SU-DHL-6 (cell line): ENCODE measurements at regions not wholly inside any gene's neighbourhood (a gene's known extent, or its start where the extent isn't known, plus 50 kb on each side); places are given as distances from the start of the nearest gene placed in this dataset.

Source experiments
- H2AFZ ChIP-seq: fragments of 200-600 bp; sonication (generic); 2 replicates; pipeline ENCODE4 v1.6.1; 2014; ENCODE audit warnings: low read depth, mild to moderate bottlenecking, moderate library complexity, mixed read lengths, antibody characterized with exemption, low read length; ENCODE audit not compliant: severe bottlenecking
- H3F3A ChIP-seq: fragments of 200-600 bp; shearing (Covaris generic); 2 replicates; pipeline ENCODE4 v1.6.0; 2016; ENCODE audit warnings: antibody characterized with exemption, mild to moderate bottlenecking; ENCODE audit not compliant: insufficient read depth
- H3K27ac ChIP-seq: fragments of 200-600 bp; sonication (generic); 2 replicates; pipeline ENCODE4 v1.5.1; 2016; ENCODE audit warnings: low read depth, mild to moderate bottlenecking, low read length, moderate library complexity, mixed read lengths
- H3K27me3 ChIP-seq: fragments of 200-600 bp; sonication (generic), shearing (Covaris generic); 2 replicates; pipeline ENCODE4 v1.6.0; 2014; ENCODE audit warnings: mild to moderate bottlenecking, low read length
- H3K36me3 ChIP-seq: fragments of 200-600 bp; sonication (generic); 2 replicates; pipeline ENCODE4 v1.6.1; 2014; ENCODE audit warnings: mild to moderate bottlenecking, low read length, mixed read lengths
- H3K4me2 ChIP-seq: fragments of 300-600, 200-600 bp; shearing (Covaris generic), sonication (generic); 2 replicates; pipeline ENCODE4 v1.6.0; 2014; ENCODE audit warnings: low read length, low read depth, mild to moderate bottlenecking; ENCODE audit not compliant: poor library complexity, severe bottlenecking
- H3K4me3 ChIP-seq: fragments of 200-600 bp; sonication (generic); 2 replicates; pipeline ENCODE4 v1.5.1; 2014; ENCODE audit warnings: antibody characterized with exemption, low read length, mild to moderate bottlenecking, mixed read lengths; ENCODE audit not compliant: insufficient read depth, poor library complexity, severe bottlenecking
- H3K79me2 ChIP-seq: fragments of 200-600 bp; sonication (generic); 2 replicates; pipeline ENCODE4 v1.6.1; 2014; ENCODE audit warnings: mild to moderate bottlenecking, low read length, moderate library complexity; ENCODE audit not compliant: insufficient read depth
- H3K9ac ChIP-seq: fragments of 200-600 bp; sonication (generic); 2 replicates; pipeline ENCODE4 v1.7.0; 2014; ENCODE audit warnings: mild to moderate bottlenecking, low read length
- H3K9me2 ChIP-seq: fragments of 200-600 bp; sonication (generic); replicated peaks from 2 replicates; pipeline ENCODE4 v1.6.1; 2014; ENCODE audit warnings: low read length; ENCODE audit not compliant: insufficient read depth
- H3K9me3 ChIP-seq: fragments of 200-600 bp; sonication (generic); 2 replicates; pipeline ENCODE4 v1.6.1; 2014; ENCODE audit warnings: low read length, mixed read lengths; ENCODE audit not compliant: insufficient read depth
- H4K20me1 ChIP-seq: fragments of 200-600 bp; sonication (generic); 2 replicates; pipeline ENCODE4 v1.6.1; 2014; ENCODE audit warnings: low read depth, mild to moderate bottlenecking, antibody characterized with exemption, low read length, moderate library complexity, mixed read lengths
- EZH2phosphoT487 ChIP-seq: fragments of 200-600 bp; sonication (generic), shearing (Covaris generic); conservative IDR thresholded peaks from 2 replicates; pipeline ENCODE4 v1.6.1; 2018; ENCODE audit warnings: mild to moderate bottlenecking, antibody characterized with exemption, low read length, moderate library complexity, mixed read lengths
- TF ChIP-seq, protein P1 (sequence below): fragments of 200-600 bp; sonication (generic); IDR thresholded peaks from one replicate; pipeline ENCODE4 v1.5.1; 2017; ENCODE audit warnings: antibody characterized with exemption, mild to moderate bottlenecking, low read length, moderate library complexity; ENCODE audit not compliant: insufficient read depth, poor library complexity, severe bottlenecking

DNA sequence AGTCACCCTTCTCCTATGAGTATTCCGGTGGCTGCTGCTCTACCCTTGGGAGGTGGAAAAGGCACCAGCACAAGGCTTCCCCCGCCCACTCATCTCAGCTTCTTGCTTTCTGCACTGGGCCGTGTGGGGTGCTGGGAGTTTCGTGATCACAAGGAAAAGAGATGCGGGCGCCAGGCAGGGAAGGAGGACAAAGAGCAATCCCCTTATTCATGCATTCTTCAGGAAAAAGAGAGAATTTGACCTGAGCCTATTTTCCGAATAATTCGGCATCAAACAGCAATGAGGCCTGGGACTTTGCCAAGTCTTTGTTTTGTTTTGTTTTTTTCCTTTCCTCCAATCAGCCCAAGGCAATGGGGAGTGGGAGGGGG, 102.2 kb upstream of the LPP start:
- H3K27ac ChIP-seq: no peak overlapping the region
- no peaks in the 10 kb centered on the region for H3K79me2 ChIP-seq
- TF ChIP-seq, protein P1, sequence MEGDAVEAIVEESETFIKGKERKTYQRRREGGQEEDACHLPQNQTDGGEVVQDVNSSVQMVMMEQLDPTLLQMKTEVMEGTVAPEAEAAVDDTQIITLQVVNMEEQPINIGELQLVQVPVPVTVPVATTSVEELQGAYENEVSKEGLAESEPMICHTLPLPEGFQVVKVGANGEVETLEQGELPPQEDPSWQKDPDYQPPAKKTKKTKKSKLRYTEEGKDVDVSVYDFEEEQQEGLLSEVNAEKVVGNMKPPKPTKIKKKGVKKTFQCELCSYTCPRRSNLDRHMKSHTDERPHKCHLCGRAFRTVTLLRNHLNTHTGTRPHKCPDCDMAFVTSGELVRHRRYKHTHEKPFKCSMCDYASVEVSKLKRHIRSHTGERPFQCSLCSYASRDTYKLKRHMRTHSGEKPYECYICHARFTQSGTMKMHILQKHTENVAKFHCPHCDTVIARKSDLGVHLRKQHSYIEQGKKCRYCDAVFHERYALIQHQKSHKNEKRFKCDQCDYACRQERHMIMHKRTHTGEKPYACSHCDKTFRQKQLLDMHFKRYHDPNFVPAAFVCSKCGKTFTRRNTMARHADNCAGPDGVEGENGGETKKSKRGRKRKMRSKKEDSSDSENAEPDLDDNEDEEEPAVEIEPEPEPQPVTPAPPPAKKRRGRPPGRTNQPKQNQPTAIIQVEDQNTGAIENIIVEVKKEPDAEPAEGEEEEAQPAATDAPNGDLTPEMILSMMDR: no peak
- TF ChIP-seq EZH2phosphoT487: no peak
- no peaks in the 10 kb centered on the region for H3K27me3 ChIP-seq
- no peaks in the 10 kb centered on the region for H3K9me3 ChIP-seq
- H3K4me3 ChIP-seq: no peak overlapping the region
- H2AFZ ChIP-seq: no peak overlapping the region
- H4K20me1 ChIP-seq: no peaks in the 10 kb centered on the region
- no peaks in the 10 kb centered on the region for H3F3A ChIP-seq
- no peak overlapping the region for H3K9ac ChIP-seq
- no peaks in the 10 kb centered on the region for H3K9me2 ChIP-seq
- H3K36me3 ChIP-seq: no peaks in the 10 kb centered on the region
- H3K4me2 ChIP-seq: no peak overlapping the region

DNA sequence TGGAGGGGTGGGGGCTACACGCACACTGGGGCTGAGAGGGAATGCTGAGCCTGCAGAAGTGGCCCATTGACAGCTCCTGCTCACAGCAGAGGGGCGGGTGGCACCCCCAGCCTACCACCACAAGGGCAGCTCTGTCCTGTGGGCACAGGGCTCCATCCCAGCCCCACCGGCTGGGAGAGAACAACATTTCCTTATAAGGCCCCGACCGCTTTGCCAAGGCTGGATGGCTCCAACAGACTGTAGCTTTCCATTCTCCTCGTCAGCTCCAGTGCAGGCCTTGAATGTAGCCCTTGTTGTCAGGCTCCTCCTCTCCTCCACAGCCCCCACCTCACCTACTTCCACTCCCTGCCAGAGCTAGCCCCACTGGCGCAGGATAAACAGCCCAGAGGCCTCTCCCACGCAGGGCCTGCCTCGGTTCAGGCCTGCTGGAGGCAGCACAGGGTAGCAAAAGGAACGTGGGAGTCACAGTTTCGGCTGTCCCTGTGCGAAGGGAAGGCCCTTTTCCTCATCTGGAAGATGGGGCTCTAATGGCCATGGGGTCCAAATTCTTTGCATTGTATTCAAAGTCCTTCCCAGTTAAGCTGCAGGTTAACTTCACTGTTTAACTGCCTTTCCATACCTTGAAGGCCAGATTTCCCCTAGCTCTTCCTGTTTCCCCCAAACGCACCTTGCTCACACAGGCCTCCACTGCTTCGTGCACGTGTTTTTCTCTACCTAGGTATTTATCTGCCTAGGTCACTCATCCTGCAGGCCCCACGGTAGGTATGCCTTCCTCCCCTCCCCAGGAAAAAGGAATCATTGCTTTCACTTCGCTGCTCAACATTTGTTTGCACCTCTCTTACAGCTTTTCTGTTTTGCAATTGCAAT, 101.6 kb upstream of the LPP start:
- no peaks in the 10 kb centered on the region for H3K79me2 ChIP-seq

DNA sequence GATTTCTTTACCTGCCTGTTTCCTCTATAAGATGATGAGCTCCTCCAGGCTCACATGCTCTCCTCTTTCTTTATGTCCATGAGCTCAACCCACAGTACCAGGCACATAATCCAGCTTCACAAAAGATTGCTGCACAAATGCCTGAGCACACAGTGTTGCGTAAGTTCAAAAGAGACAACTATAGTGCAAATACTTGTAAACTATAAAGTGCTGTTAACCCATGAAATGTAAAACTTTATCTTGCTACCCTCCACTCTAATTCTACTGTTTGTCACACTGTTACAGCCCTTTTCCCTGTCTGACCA, 101.0 kb upstream of the LPP start:
- TF ChIP-seq, protein P1: no peak
- no peak for TF ChIP-seq EZH2phosphoT487
- Histone ChIP-seq H3K4me2 (no peak overlapping the region), H3K9me3 (no peaks in the 10 kb centered on the region)

More for the DNA sequence above, 101.6 kb upstream of the LPP start:
- no peaks in the 10 kb centered on the region for H3F3A ChIP-seq
- H3K4me3 ChIP-seq: no peak overlapping the region
- H3K27me3 ChIP-seq: no peaks in the 10 kb centered on the region
- H3K9me2 ChIP-seq: no peaks in the 10 kb centered on the region
- no peaks in the 10 kb centered on the region for H3K36me3 ChIP-seq
- no peak for TF ChIP-seq EZH2phosphoT487
- no peak overlapping the region for H2AFZ ChIP-seq
- H3K4me2 ChIP-seq: no peak overlapping the region
- no peak overlapping the region for H3K9ac ChIP-seq
- H4K20me1 ChIP-seq: no peaks in the 10 kb centered on the region
- H3K27ac ChIP-seq: no peak overlapping the region
- H3K9me3 ChIP-seq: no peaks in the 10 kb centered on the region

DNA sequence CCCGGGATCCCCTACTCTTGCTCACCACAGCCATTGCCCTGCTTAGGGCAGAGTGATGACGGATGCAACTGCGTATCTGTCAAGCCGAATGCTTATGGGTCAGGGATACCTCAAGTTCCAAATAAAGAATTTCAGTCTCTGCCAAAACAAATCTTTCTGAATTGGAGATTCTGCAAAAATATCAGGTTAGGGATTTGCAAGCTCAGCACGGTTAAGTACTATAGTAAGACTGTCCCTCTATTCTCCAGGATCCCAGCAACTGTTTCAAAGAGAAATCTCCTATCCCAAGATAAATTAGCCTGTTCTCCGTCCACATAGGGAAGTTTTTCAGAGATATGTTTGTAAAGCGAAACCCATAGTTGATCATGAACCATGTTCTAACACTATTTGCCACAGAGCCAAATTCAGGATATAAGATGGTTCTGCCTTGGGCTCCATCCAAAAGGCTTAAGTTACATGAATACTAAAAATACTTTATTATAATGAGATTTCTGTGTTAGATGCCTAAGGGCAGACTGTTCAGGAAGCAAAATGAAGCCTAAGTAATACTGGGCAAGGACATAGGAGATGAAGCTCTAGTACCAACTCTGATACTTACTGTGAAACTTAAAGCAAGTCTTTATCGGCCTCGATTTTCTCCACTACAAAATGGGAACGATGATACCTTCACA, 100.1 kb upstream of the LPP start:
- Histone ChIP-seq H3F3A (no peaks in the 10 kb centered on the region), H3K4me3 (no peak overlapping the region), H2AFZ (no peak overlapping the region), H4K20me1 (no peaks in the 10 kb centered on the region), H3K4me2 (no peak overlapping the region), H3K9ac (no peak overlapping the region), H3K9me3 (no peaks in the 10 kb centered on the region), H3K27ac (no peak overlapping the region), H3K27me3 (no peaks in the 10 kb centered on the region), H3K79me2 (no peaks in the 10 kb centered on the region), H3K36me3 (no peaks in the 10 kb centered on the region), H3K9me2 (no peaks in the 10 kb centered on the region)
- no peak for TF ChIP-seq EZH2phosphoT487
- TF ChIP-seq, protein P1: no peak

More for the DNA sequence above, 101.0 kb upstream of the LPP start:
- Histone ChIP-seq H2AFZ (no peak overlapping the region), H3F3A (no peaks in the 10 kb centered on the region), H3K9ac (no peak overlapping the region), H4K20me1 (no peaks in the 10 kb centered on the region), H3K79me2 (no peaks in the 10 kb centered on the region), H3K4me3 (no peak overlapping the region), H3K27ac (no peak overlapping the region), H3K36me3 (no peaks in the 10 kb centered on the region), H3K9me2 (no peaks in the 10 kb centered on the region), H3K27me3 (no peaks in the 10 kb centered on the region)
